MM.1S (cell line): ENCODE measurements at regions not wholly inside any gene's neighbourhood (a gene's known extent, or its start where the extent isn't known, plus 50 kb on each side); places are given as distances from the start of the nearest gene placed in this dataset.

ENCODE experiments used
- DNase-seq: peaks from one replicate; pipeline ENCODE4 v3.0.0-alpha.2; 2015
- H2AFZ ChIP-seq: fragments of 300-600 bp; sonication (generic); 2 replicates; pipeline ENCODE4 v1.6.0; 2016; ENCODE audit warnings: antibody characterized with exemption, low read length
- H3F3A ChIP-seq: fragments of 300-600 bp; sonication (generic); 2 replicates; pipeline ENCODE4 v1.6.1; 2016; ENCODE audit warnings: mild to moderate bottlenecking, antibody characterized with exemption, low read length, moderate library complexity, mixed read lengths; ENCODE audit not compliant: insufficient read depth
- H3K27ac ChIP-seq: fragments of 300-600 bp; sonication (generic); 2 replicates; pipeline ENCODE4 v1.5.1; 2016; ENCODE audit warnings: mild to moderate bottlenecking, low read length
- H3K27me3 ChIP-seq: fragments of 300-600 bp; sonication (generic); replicated peaks from 2 replicates; pipeline ENCODE4 v1.6.0; 2016; ENCODE audit warnings: low read length; ENCODE audit not compliant: insufficient read depth
- H3K36me3 ChIP-seq: fragments of 300-600 bp; sonication (generic); replicated peaks from 2 replicates; pipeline ENCODE4 v1.6.1; 2016; ENCODE audit warnings: mild to moderate bottlenecking, low read length, mixed read lengths; ENCODE audit not compliant: insufficient read depth
- H3K4me1 ChIP-seq: fragments of 300-600 bp; sonication (generic); 2 replicates; pipeline ENCODE4 v1.6.1; 2016; ENCODE audit warnings: low read length, mixed read lengths
- H3K4me2 ChIP-seq: fragments of 300-600 bp; sonication (generic); 2 replicates; pipeline ENCODE4 v1.6.0; 2016; ENCODE audit warnings: low read depth, low read length
- H3K4me3 ChIP-seq: fragments of 300-600 bp; sonication (generic); 2 replicates; pipeline ENCODE4 v1.5.1; 2016; ENCODE audit warnings: low read length, mixed read lengths
- H3K79me2 ChIP-seq: fragments of 300-600 bp; sonication (generic); 2 replicates; pipeline ENCODE4 v1.6.1; 2016; ENCODE audit warnings: mixed run types, low read length, mixed read lengths
- H3K9ac ChIP-seq: fragments of 300-600 bp; sonication (generic); 2 replicates; pipeline ENCODE4 v1.6.1; 2016; ENCODE audit warnings: low read length, mixed read lengths
- H3K9me2 ChIP-seq: fragments of 300-600 bp; sonication (generic); replicated peaks from 2 replicates; pipeline ENCODE4 v1.6.1; 2016; ENCODE audit warnings: mild to moderate bottlenecking, low read length, mixed read lengths; ENCODE audit not compliant: insufficient read depth
- H3K9me3 ChIP-seq: fragments of 300-600 bp; sonication (generic); replicated peaks from 2 replicates; pipeline ENCODE4 v1.6.1; 2016; ENCODE audit warnings: mild to moderate bottlenecking, low read length, mixed read lengths; ENCODE audit not compliant: insufficient read depth
- H4K20me1 ChIP-seq: fragments of 300-600 bp; sonication (generic); 2 replicates; pipeline ENCODE4 v1.6.1; 2016; ENCODE audit warnings: mild to moderate bottlenecking, low read length, moderate library complexity, mixed read lengths; ENCODE audit not compliant: insufficient read depth
- CTCF ChIP-seq: fragments of 300-600 bp; sonication (generic); IDR thresholded peaks from 2 replicates; pipeline ENCODE4 v1.5.1; 2016; ENCODE audit warnings: antibody characterized with exemption, low read length, mixed read lengths
- EZH2 ChIP-seq: fragments of 300-600 bp; sonication (generic); optimal IDR thresholded peaks from 2 replicates; pipeline ENCODE3; 2017; ENCODE audit warnings: low read depth, mild to moderate bottlenecking, antibody characterized with exemption, low read length, mixed read lengths
- EZH2phosphoT487 ChIP-seq: fragments of 300-600 bp; sonication (generic); IDR thresholded peaks from 2 replicates; pipeline ENCODE4 v1.6.1; 2018; ENCODE audit warnings: antibody characterized with exemption, low read length

- Histone ChIP-seq H3K4me1 (no peaks in the 10 kb centered on the region), H4K20me1 (no peaks in the 10 kb centered on the region), H2AFZ (no peak overlapping the region), H3K9ac (no peak overlapping the region), H3K4me3 (no peak overlapping the region), H3K27me3 (no peaks in the 10 kb centered on the region), H3K9me2 (no peaks in the 10 kb centered on the region), H3F3A (no peaks in the 10 kb centered on the region), H3K79me2 (no peaks in the 10 kb centered on the region), H3K9me3 (no peaks in the 10 kb centered on the region), H3K4me2 (no peak overlapping the region), H3K27ac (no peak overlapping the region), H3K36me3 (no peaks in the 10 kb centered on the region)
- DNase-seq = no peak
- TF ChIP-seq EZH2phosphoT487 (no peak), EZH2 (no peak), CTCF (no peak)
These were observed 911.3 kb downstream of the LRFN5 start for GRCh38 chr14:42517806-42518500.

GRCh38 chr14:42513837-42514236 lies 907.2 kb downstream of the LRFN5 start:
- H2AFZ ChIP-seq = no peak overlapping the region
- no peaks in the 10 kb centered on the region for H3K27me3 ChIP-seq
- H3K36me3 ChIP-seq = no peaks in the 10 kb centered on the region
- no peak overlapping the region for H3K4me3 ChIP-seq
- no peak for TF ChIP-seq EZH2phosphoT487
- TF ChIP-seq CTCF = no peak
- no peak for TF ChIP-seq EZH2
- no peaks in the 10 kb centered on the region for H3K4me1 ChIP-seq
- H3K4me2 ChIP-seq = no peak overlapping the region
- H3K9me3 ChIP-seq = no peaks in the 10 kb centered on the region
- no peaks in the 10 kb centered on the region for H3F3A ChIP-seq
- no peak overlapping the region for H3K9ac ChIP-seq
- no peak overlapping the region for H3K27ac ChIP-seq
- H3K9me2 ChIP-seq = no peaks in the 10 kb centered on the region
- no peak for DNase-seq
- no peaks in the 10 kb centered on the region for H3K79me2 ChIP-seq
- H4K20me1 ChIP-seq = no peaks in the 10 kb centered on the region

GRCh38 chr14:42510071-42510470 lies 903.4 kb downstream of the LRFN5 start:
- H2AFZ ChIP-seq = no peak overlapping the region
- no peak for TF ChIP-seq EZH2
- TF ChIP-seq EZH2phosphoT487 = no peak
- TF ChIP-seq CTCF = no peak
- no peaks in the 10 kb centered on the region for H3F3A ChIP-seq

More at GRCh38 chr14:42510071-42510470, 903.4 kb downstream of the LRFN5 start:
- no peak overlapping the region for H3K27ac ChIP-seq
- H3K79me2 ChIP-seq = no peaks in the 10 kb centered on the region
- H3K9ac ChIP-seq = no peak overlapping the region
- H3K4me3 ChIP-seq = no peak overlapping the region
- H4K20me1 ChIP-seq = no peaks in the 10 kb centered on the region
- no peak for DNase-seq
- H3K9me3 ChIP-seq = no peaks in the 10 kb centered on the region
- no peaks in the 10 kb centered on the region for H3K4me1 ChIP-seq
- H3K9me2 ChIP-seq = no peaks in the 10 kb centered on the region
- H3K4me2 ChIP-seq = no peak overlapping the region
- no peaks in the 10 kb centered on the region for H3K36me3 ChIP-seq
- no peaks in the 10 kb centered on the region for H3K27me3 ChIP-seq
